ENCODE measurements at regions not wholly inside any gene's neighbourhood (a gene's known extent, or its start where the extent isn't known, plus 50 kb on each side); places are given as distances from the start of the nearest gene placed in this dataset.

- Histone ChIP-seq H3K36me3 (replicated peaks) (no peaks in the 10 kb centered on the region), H3K27me3 (replicated peaks) (no peaks in the 10 kb centered on the region), H3K4me3 (ENCODE audit: low read depth, low read length) (no peak overlapping the region), H3K27ac (peak overlapping the region; percentile 43)
- TF ChIP-seq CTCF (IDR thresholded peaks at IDR 0.05; ENCODE audit: low read depth, low read length, missing control alignments) = no peak
- in situ Hi-C loops (cut with HindIII; ENCODE audit: low pct_ligation_motif_present, low sequenced_read_pairs) = no loop called here
- DNase-seq = no peak
These were observed 1275.6 kb upstream of the CDH9 start for GRCh38 chr5:28313953-28314352.

- no peak overlapping the region for H3K4me3 ChIP-seq (ENCODE audit: low read depth, low read length)
- no peaks in the 10 kb centered on the region for H3K36me3 ChIP-seq (replicated peaks)
- no peak for DNase-seq
- no peak for TF ChIP-seq CTCF (IDR thresholded peaks at IDR 0.05; ENCODE audit: low read depth, low read length, missing control alignments)
- in situ Hi-C loops (cut with HindIII; ENCODE audit: low pct_ligation_motif_present, low sequenced_read_pairs) = no loop called here
- H3K27me3 ChIP-seq (replicated peaks) = no peaks in the 10 kb centered on the region
- H3K27ac ChIP-seq = peak overlapping the region; percentile 43
These were observed 1275.0 kb upstream of the CDH9 start for GRCh38 chr5:28313321-28313951.

GRCh38 chr5:28310696-28311095 is 1272.3 kb upstream of the CDH9 start:
- no peak for DNase-seq
- no peak for TF ChIP-seq CTCF (IDR thresholded peaks at IDR 0.05; ENCODE audit: low read depth, low read length, missing control alignments)
- in situ Hi-C loops (cut with HindIII; ENCODE audit: low pct_ligation_motif_present, low sequenced_read_pairs) = no loop called here
- Histone ChIP-seq H3K27me3 (replicated peaks) (no peaks in the 10 kb centered on the region), H3K4me3 (ENCODE audit: low read depth, low read length) (no peak overlapping the region), H3K36me3 (replicated peaks) (no peaks in the 10 kb centered on the region), H3K27ac (no peak overlapping the region)

GRCh38 chr5:28305891-28306290 is 1267.5 kb upstream of the CDH9 start:
- TF ChIP-seq CTCF (IDR thresholded peaks at IDR 0.05; ENCODE audit: low read depth, low read length, missing control alignments) = no peak

GRCh38 chr5:28301712-28302111 is 1263.3 kb upstream of the CDH9 start:
- no peak for TF ChIP-seq CTCF (IDR thresholded peaks at IDR 0.05; ENCODE audit: low read depth, low read length, missing control alignments)
- peak overlapping the region; percentile 80 for H3K27ac ChIP-seq
- no peaks in the 10 kb centered on the region for H3K36me3 ChIP-seq (replicated peaks)
- peak; percentile 99 for DNase-seq
- in situ Hi-C loops (cut with HindIII; ENCODE audit: low pct_ligation_motif_present, low sequenced_read_pairs) = no loop called here
- H3K4me3 ChIP-seq (ENCODE audit: low read depth, low read length) = no peak overlapping the region
- no peaks in the 10 kb centered on the region for H3K27me3 ChIP-seq (replicated peaks)

More at GRCh38 chr5:28305891-28306290, 1267.5 kb upstream of the CDH9 start:
- Histone ChIP-seq H3K4me3 (ENCODE audit: low read depth, low read length) (no peak overlapping the region), H3K27ac (no peak overlapping the region), H3K27me3 (replicated peaks) (no peaks in the 10 kb centered on the region), H3K36me3 (replicated peaks) (no peaks in the 10 kb centered on the region)
- DNase-seq = no peak
- in situ Hi-C loops (cut with HindIII; ENCODE audit: low pct_ligation_motif_present, low sequenced_read_pairs) = no loop called here

All from brain microvascular endothelial cell (primary cell).